HG03469 (cell line): ENCODE measurements at regions not wholly inside any gene's neighbourhood (a gene's known extent, or its start where the extent isn't known, plus 50 kb on each side); places are given as distances from the start of the nearest gene placed in this dataset.
"Not testable (repeated sequence)": the region's sequence is repeated elsewhere in the genome, so short reads cannot be mapped to it uniquely, and the experiment has no call there.

Experiments
- ATAC-seq: cut with Tn5 transposase; IDR thresholded peaks from one replicate; pipeline ENCODE4 v1.9.1; 2021; ENCODE audit warnings: mild to moderate bottlenecking, moderate library complexity, moderate number of reproducible peaks; ENCODE audit not compliant: unreplicated experiment

GRCh38 chr3:30408105-30408557 is 198.3 kb upstream of the TGFBR2 start:
- ATAC-seq, result no peak

GRCh38 chr3:30418443-30418842 is 188.0 kb upstream of the TGFBR2 start:
- no peak for ATAC-seq

GRCh38 chr3:30421266-30421665 is 185.1 kb upstream of the TGFBR2 start:
- ATAC-seq, result no peak

- ATAC-seq, result no peak
Measured at GRCh38 chr3:30426293-30426993, 180.0 kb upstream of the TGFBR2 start.

- ATAC-seq, result no peak
Measured at GRCh38 chr3:30428251-30428650, 178.2 kb upstream of the TGFBR2 start.

- ATAC-seq, result no peak
Measured at GRCh38 chr3:30435861-30436331, 170.5 kb upstream of the TGFBR2 start.

GRCh38 chr3:30437171-30437601 is 169.2 kb upstream of the TGFBR2 start:
- ATAC-seq, result no peak

- ATAC-seq, result peak; percentile 52
Measured at GRCh38 chr3:30438126-30438525, 168.3 kb upstream of the TGFBR2 start.

- ATAC-seq, result no peak
Measured at GRCh38 chr3:30439451-30440053, 166.8 kb upstream of the TGFBR2 start.

GRCh38 chr3:30440147-30440604 is 166.2 kb upstream of the TGFBR2 start:
- ATAC-seq, result no peak

GRCh38 chr3:30440880-30441279 is 165.5 kb upstream of the TGFBR2 start:
- ATAC-seq, result no peak

- no peak for ATAC-seq
Measured at GRCh38 chr3:30443756-30444673, 162.4 kb upstream of the TGFBR2 start.

GRCh38 chr3:30448450-30449289 is 157.7 kb upstream of the TGFBR2 start:
- no peak for ATAC-seq

- no peak for ATAC-seq
Measured at GRCh38 chr3:30449290-30449632, 157.1 kb upstream of the TGFBR2 start.

GRCh38 chr3:30452446-30452845 is 154.0 kb upstream of the TGFBR2 start:
- ATAC-seq, result no peak

- ATAC-seq, result no peak
Measured at GRCh38 chr3:30453360-30454039, 152.9 kb upstream of the TGFBR2 start.

GRCh38 chr3:30454636-30455035 is 151.8 kb upstream of the TGFBR2 start:
- no peak for ATAC-seq

GRCh38 chr3:30455112-30455511 is 151.3 kb upstream of the TGFBR2 start:
- not testable (repeated sequence) for ATAC-seq

GRCh38 chr3:30455840-30456239 is 150.6 kb upstream of the TGFBR2 start:
- ATAC-seq, result no peak

GRCh38 chr3:30456264-30456663 is 150.1 kb upstream of the TGFBR2 start:
- ATAC-seq, result no peak
